ENCODE measurements at regions not wholly inside any gene's neighbourhood (a gene's known extent, or its start where the extent isn't known, plus 50 kb on each side); places are given as distances from the start of the nearest gene placed in this dataset.

- TF ChIP-seq, protein P1, sequence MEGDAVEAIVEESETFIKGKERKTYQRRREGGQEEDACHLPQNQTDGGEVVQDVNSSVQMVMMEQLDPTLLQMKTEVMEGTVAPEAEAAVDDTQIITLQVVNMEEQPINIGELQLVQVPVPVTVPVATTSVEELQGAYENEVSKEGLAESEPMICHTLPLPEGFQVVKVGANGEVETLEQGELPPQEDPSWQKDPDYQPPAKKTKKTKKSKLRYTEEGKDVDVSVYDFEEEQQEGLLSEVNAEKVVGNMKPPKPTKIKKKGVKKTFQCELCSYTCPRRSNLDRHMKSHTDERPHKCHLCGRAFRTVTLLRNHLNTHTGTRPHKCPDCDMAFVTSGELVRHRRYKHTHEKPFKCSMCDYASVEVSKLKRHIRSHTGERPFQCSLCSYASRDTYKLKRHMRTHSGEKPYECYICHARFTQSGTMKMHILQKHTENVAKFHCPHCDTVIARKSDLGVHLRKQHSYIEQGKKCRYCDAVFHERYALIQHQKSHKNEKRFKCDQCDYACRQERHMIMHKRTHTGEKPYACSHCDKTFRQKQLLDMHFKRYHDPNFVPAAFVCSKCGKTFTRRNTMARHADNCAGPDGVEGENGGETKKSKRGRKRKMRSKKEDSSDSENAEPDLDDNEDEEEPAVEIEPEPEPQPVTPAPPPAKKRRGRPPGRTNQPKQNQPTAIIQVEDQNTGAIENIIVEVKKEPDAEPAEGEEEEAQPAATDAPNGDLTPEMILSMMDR (IDR thresholded peaks at IDR 0.05; ENCODE audit: insufficient read depth, low read depth, low read length): no peak
- no peak for TF ChIP-seq EZH2 (IDR thresholded peaks at IDR 0.05; ENCODE audit: insufficient read depth, low read length)
Observed at GRCh38 chr6:138580040-138580439, 80.7 kb upstream of the NHSL1 start.
